ENCODE measurements at regions not wholly inside any gene's neighbourhood (a gene's known extent, or its start where the extent isn't known, plus 50 kb on each side); places are given as distances from the start of the nearest gene placed in this dataset.

DNA sequence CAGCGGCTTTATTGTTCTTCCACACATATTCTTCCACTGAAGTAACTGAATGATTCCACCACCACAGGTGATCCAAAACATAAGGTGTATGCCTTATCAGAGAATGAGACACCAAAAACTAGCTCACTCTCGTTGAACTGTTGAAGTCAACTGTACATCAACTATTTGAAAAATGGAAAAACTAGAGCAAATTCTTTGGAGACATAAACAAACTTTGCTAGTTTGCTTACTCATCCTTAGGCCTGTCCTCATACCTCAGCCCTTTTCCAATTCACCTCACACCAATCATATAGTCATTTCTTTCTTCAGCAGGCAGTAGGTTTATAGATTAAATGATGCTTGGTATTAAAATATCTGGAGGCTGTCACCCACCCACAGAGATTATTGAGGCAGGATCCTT, 77.1 kb upstream of the RNF217 start:
- TF ChIP-seq CTCF (IDR thresholded peaks at IDR 0.05; ENCODE audit: low read depth, low read length) (no peak), POLR2A (IDR thresholded peaks at IDR 0.05; ENCODE audit: extremely low read depth, insufficient read length) (no peak), MYC (IDR thresholded peaks at IDR 0.05; ENCODE audit: low read depth, low read length) (no peak)
- TF ChIP-seq, protein P1, sequence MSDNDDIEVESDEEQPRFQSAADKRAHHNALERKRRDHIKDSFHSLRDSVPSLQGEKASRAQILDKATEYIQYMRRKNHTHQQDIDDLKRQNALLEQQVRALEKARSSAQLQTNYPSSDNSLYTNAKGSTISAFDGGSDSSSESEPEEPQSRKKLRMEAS (IDR thresholded peaks at IDR 0.05; ENCODE audit: low read depth, low read length), result no peak
- H3K4me3 ChIP-seq (ENCODE audit: low read depth, low read length), result no peak overlapping the region
- DNase-seq (ENCODE audit: low read depth), result no peak

GRCh38 chr6:124887872-124888580, 74.2 kb upstream of the RNF217 start:
- TF ChIP-seq, protein P1 (IDR thresholded peaks at IDR 0.05; ENCODE audit: low read depth, low read length), result no peak
- no peak for TF ChIP-seq CTCF (IDR thresholded peaks at IDR 0.05; ENCODE audit: low read depth, low read length)
- no peak for TF ChIP-seq POLR2A (IDR thresholded peaks at IDR 0.05; ENCODE audit: extremely low read depth, insufficient read length)
- TF ChIP-seq MYC (IDR thresholded peaks at IDR 0.05; ENCODE audit: low read depth, low read length), result no peak
- no peak overlapping the region for H3K4me3 ChIP-seq (ENCODE audit: low read depth, low read length)
- DNase-seq (ENCODE audit: low read depth), result no peak

GRCh38 chr6:124888581-124889371, 73.5 kb upstream of the RNF217 start:
- TF ChIP-seq CTCF (IDR thresholded peaks at IDR 0.05; ENCODE audit: low read depth, low read length) (no peak), MYC (IDR thresholded peaks at IDR 0.05; ENCODE audit: low read depth, low read length) (no peak), POLR2A (IDR thresholded peaks at IDR 0.05; ENCODE audit: extremely low read depth, insufficient read length) (no peak)
- TF ChIP-seq, protein P1 (IDR thresholded peaks at IDR 0.05; ENCODE audit: low read depth, low read length), result no peak
- DNase-seq (ENCODE audit: low read depth), result peak; percentile 6
- no peak overlapping the region for H3K4me3 ChIP-seq (ENCODE audit: low read depth, low read length)

DNA sequence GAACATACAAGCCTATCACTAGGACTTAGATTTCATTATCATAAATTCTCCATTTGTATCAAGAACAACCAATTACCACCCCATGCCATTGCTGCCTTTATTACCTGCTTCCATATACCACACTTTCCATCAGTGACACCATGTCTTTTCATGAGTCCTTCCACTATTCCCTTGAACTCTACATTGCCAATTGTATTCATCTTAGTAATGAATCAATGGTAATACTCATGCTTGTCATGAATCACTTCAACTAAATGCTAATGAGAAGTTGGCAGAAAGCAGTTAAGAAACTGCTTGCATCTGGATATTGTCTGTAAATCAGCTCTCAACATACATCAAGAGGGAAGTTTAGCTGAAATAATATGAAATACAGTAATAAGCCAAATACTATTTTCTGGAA, 61.2 kb upstream of the RNF217 start:
- TF ChIP-seq, protein P1 (IDR thresholded peaks at IDR 0.05; ENCODE audit: low read depth, low read length), result no peak
- TF ChIP-seq MYC (IDR thresholded peaks at IDR 0.05; ENCODE audit: low read depth, low read length), result no peak
- TF ChIP-seq POLR2A (IDR thresholded peaks at IDR 0.05; ENCODE audit: extremely low read depth, insufficient read length), result no peak
- no peak for TF ChIP-seq CTCF (IDR thresholded peaks at IDR 0.05; ENCODE audit: low read depth, low read length)
- no peak overlapping the region for H3K4me3 ChIP-seq (ENCODE audit: low read depth, low read length)
- no peak for DNase-seq (ENCODE audit: low read depth)

- DNase-seq (ENCODE audit: low read depth), result no peak
Measured at GRCh38 chr6:124903797-124904196, 58.4 kb upstream of the RNF217 start.

DNA sequence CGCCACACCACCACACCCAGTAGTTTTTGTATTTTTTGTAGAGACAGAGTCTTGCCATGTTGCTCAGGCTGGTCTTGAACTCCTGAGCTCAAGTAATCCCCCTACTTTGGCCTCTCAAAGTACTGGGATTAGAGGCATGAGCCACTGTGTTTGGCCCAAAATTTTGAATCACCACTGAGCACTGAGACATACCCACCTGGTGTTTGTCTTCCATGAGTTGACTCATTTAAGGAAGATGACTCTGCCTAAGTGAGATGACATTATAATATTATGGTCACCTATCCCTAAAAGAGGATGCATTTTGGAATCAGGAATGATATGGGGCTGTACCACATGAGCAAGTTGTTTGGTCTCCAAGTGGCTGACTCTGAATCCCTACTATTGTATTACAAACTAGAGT, 54.6 kb upstream of the RNF217 start:
- H3K4me3 ChIP-seq (ENCODE audit: low read depth, low read length), result no peak overlapping the region
- TF ChIP-seq CTCF (IDR thresholded peaks at IDR 0.05; ENCODE audit: low read depth, low read length), result no peak
- TF ChIP-seq, protein P1 (IDR thresholded peaks at IDR 0.05; ENCODE audit: low read depth, low read length), result no peak
- TF ChIP-seq POLR2A (IDR thresholded peaks at IDR 0.05; ENCODE audit: extremely low read depth, insufficient read length), result no peak
- TF ChIP-seq MYC (IDR thresholded peaks at IDR 0.05; ENCODE audit: low read depth, low read length), result no peak
- no peak for DNase-seq (ENCODE audit: low read depth)

More at GRCh38 chr6:124903797-124904196, 58.4 kb upstream of the RNF217 start:
- H3K4me3 ChIP-seq (ENCODE audit: low read depth, low read length), result no peak overlapping the region
- TF ChIP-seq, protein P1 (IDR thresholded peaks at IDR 0.05; ENCODE audit: low read depth, low read length), result no peak
